HFF-Myc (cell line): ENCODE measurements at regions not wholly inside any gene's neighbourhood (a gene's known extent, or its start where the extent isn't known, plus 50 kb on each side); places are given as distances from the start of the nearest gene placed in this dataset.

Experiments
- DNase-seq: peaks from one replicate; pipeline ENCODE4 v3.0.0-alpha.2; 2011; ENCODE audit warnings: low read depth; ENCODE audit errors: extremely low read depth
- H3K4me3 ChIP-seq: replicated peaks from 2 replicates; pipeline ENCODE4 v1.5.1; 2011; ENCODE audit warnings: low read depth, mild to moderate bottlenecking, control low read depth, low read length
- TF ChIP-seq, protein P1 (sequence below): IDR thresholded peaks from 2 replicates; pipeline ENCODE4 v1.5.1; 2012; ENCODE audit warnings: mild to moderate bottlenecking, low read depth, low read length, control low read depth; ENCODE audit errors: missing control alignments

GRCh38 chr4:71235311-71236201 lies 103.3 kb upstream of the SLC4A4 start:
- TF ChIP-seq, protein P1, sequence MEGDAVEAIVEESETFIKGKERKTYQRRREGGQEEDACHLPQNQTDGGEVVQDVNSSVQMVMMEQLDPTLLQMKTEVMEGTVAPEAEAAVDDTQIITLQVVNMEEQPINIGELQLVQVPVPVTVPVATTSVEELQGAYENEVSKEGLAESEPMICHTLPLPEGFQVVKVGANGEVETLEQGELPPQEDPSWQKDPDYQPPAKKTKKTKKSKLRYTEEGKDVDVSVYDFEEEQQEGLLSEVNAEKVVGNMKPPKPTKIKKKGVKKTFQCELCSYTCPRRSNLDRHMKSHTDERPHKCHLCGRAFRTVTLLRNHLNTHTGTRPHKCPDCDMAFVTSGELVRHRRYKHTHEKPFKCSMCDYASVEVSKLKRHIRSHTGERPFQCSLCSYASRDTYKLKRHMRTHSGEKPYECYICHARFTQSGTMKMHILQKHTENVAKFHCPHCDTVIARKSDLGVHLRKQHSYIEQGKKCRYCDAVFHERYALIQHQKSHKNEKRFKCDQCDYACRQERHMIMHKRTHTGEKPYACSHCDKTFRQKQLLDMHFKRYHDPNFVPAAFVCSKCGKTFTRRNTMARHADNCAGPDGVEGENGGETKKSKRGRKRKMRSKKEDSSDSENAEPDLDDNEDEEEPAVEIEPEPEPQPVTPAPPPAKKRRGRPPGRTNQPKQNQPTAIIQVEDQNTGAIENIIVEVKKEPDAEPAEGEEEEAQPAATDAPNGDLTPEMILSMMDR, result no peak

DNA sequence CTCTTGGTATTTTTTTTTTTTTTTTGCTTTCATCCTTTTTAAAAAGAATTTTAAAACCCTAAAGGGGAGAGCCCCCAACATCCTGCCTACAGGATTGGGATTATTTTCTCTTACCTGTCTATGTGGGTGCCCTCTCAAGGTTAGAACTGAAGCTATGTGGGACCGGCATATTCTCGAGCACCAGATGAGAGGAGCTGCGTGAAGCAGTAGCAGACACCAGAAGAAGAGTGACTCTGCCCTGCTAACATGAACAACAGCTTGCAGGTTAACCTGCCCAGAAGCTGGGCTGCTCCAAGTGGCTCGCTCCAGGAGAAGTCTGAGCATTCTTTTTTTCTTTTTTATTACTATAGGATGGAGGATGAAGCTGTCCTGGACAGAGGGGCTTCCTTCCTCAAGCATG lies 102.6 kb upstream of the SLC4A4 start:
- no peak overlapping the region for H3K4me3 ChIP-seq
- DNase-seq, result no peak
- TF ChIP-seq, protein P1, result no peak

More at GRCh38 chr4:71235311-71236201, 103.3 kb upstream of the SLC4A4 start:
- no peak overlapping the region for H3K4me3 ChIP-seq
- no peak for DNase-seq

DNA sequence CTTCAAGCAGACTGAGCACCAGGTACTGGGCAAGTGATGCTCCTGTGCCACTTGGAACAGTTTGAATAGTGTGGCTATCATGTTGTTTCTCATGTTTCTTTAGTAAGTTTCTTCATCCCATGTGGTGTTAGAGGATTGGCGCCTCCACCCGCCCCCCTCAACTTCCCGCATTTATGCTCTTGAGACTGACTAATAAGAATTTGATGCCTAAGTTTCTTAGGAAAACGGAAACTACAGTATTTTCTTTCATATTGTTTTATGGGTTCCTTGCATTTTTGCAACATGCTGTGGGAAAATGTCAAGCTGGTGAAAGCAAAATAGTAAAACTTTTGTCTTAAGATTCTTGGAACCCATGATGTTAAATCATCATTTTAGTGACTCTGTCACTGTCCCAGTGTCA lies 101.2 kb upstream of the SLC4A4 start:
- TF ChIP-seq, protein P1, result no peak
- no peak overlapping the region for H3K4me3 ChIP-seq
- DNase-seq, result no peak

- H3K4me3 ChIP-seq, result no peak overlapping the region
- TF ChIP-seq, protein P1, result no peak
- DNase-seq, result no peak
Observed at GRCh38 chr4:71239365-71239764, 99.5 kb upstream of the SLC4A4 start.

GRCh38 chr4:71240094-71240493 lies 98.7 kb upstream of the SLC4A4 start:
- no peak for DNase-seq
- H3K4me3 ChIP-seq, result no peak overlapping the region
- TF ChIP-seq, protein P1, result no peak

DNA sequence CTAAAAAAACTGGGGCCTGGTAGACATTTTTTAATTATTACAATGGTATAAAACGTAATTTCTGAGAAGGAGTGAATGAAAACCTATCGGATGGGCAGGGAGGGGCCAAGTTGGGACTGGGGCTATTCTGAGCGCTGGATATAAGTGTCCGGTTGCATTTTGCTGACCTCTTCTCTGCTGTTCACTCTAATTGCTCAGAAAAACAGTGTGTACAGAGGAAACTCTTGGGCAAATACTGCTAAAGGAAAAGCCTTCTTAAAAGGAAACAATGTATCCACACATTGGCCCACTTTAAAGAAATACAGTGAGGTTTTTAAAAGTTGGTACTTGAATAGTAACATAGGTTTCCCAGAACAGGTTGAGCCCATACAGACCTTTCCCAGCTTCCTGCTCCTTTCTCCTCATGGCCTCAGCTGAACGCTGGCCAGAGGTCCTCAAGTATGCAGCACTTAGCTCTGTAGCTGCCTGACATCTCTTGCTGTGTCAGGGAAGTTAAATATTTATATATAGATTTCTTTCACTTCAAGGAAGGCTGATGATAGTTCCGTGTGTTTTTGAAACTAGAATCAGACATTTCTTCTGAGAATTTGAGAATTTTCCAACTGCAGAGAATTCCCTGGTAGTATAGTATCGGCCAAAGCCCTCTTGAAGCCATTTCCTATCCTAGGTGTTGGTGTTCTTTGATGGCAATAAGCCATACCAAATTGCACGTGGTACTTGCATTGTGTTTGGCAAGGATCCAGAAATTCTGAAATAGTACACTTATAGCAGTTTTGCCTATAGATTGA lies 97.1 kb upstream of the SLC4A4 start:
- TF ChIP-seq, protein P1, result no peak
- DNase-seq, result no peak
- H3K4me3 ChIP-seq, result no peak overlapping the region
